GM13977 (cell line): ENCODE measurements at regions not wholly inside any gene's neighbourhood (a gene's known extent, or its start where the extent isn't known, plus 50 kb on each side); places are given as distances from the start of the nearest gene placed in this dataset.

Experiments used
- DNase-seq: peaks from one replicate; pipeline ENCODE4 v3.0.0; 2012; ENCODE audit warnings: low spot score
- CTCF ChIP-seq: IDR thresholded peaks from 2 replicates; pipeline ENCODE4 v1.5.1; 2012; ENCODE audit warnings: mild to moderate bottlenecking, control low read depth; ENCODE audit not compliant: insufficient read depth; ENCODE audit errors: extremely low read depth, missing control alignments
- in situ Hi-C: fragments of 300-500 bp; cut with MboI; formaldehyde crosslinking; loops from one replicate; pipeline ENCODE4 v1.12.0; 2022; ENCODE audit warnings: low sequenced_read_pairs, low pct_unique_long_range_greater_than_20kb, mixed read lengths, inconsistent platforms; ENCODE audit not compliant: unreplicated experiment

- in situ Hi-C loops: no loop called here
- no peak for DNase-seq
- no peak for TF ChIP-seq CTCF
Observed at GRCh38 chr6:144834426-144835038, 549.4 kb downstream of the UTRN start.

- in situ Hi-C loops: no loop called here
- no peak for TF ChIP-seq CTCF
- DNase-seq: no peak
Observed at GRCh38 chr6:144835322-144835973, 550.3 kb downstream of the UTRN start.

GRCh38 chr6:144840619-144841018 lies 555.5 kb downstream of the UTRN start:
- in situ Hi-C loops: no loop called here
- DNase-seq: no peak
- TF ChIP-seq CTCF: no peak

- TF ChIP-seq CTCF: no peak
- no peak for DNase-seq
- in situ Hi-C loops: no loop called here
Observed at GRCh38 chr6:144843701-144844100, 558.6 kb downstream of the UTRN start.

GRCh38 chr6:144844596-144844995 lies 559.5 kb downstream of the UTRN start:
- no peak for DNase-seq
- no peak for TF ChIP-seq CTCF
- in situ Hi-C loops: no loop called here

GRCh38 chr6:144845186-144845585 lies 560.1 kb downstream of the UTRN start:
- no peak for DNase-seq

More at GRCh38 chr6:144845186-144845585, 560.1 kb downstream of the UTRN start:
- TF ChIP-seq CTCF: no peak
- in situ Hi-C loops: no loop called here
